Neural progenitor cell (in vitro differentiated cells): ENCODE measurements at regions not wholly inside any gene's neighbourhood (a gene's known extent, or its start where the extent isn't known, plus 50 kb on each side); places are given as distances from the start of the nearest gene placed in this dataset.

Experiments
- EZH2 ChIP-seq: fragments of 200-600 bp; sonication (generic); IDR thresholded peaks from 2 replicates; pipeline ENCODE4 v1.6.1; 2017; ENCODE audit warnings: antibody characterized with exemption, mild to moderate bottlenecking, moderate library complexity
- TF ChIP-seq, protein P1 (sequence below): fragments of 200-600 bp; sonication (generic); IDR thresholded peaks from 2 replicates; pipeline ENCODE4 v1.5.1; 2017; ENCODE audit warnings: antibody characterized with exemption, mild to moderate bottlenecking

DNA sequence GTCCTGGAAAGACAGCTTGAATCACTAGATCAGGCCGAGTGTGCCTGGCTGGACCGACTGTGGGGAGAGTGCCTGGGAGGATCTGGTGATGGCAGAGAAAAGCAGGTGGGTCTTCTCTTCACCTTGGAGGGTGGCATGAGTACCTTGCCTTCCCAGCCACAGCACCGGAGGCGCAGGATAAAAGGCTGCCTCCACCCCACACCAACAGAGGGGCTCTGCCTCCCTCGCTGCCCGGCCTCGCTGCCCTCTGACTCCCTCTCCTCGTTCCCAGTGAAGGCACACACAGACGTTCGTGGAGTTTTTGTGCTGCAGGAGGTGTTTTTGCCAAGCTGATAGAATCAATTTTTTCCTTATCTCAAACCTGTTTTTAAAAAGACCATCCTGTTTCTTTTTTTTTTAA, 71.4 kb upstream of the HAAO start:
- TF ChIP-seq, protein P1, sequence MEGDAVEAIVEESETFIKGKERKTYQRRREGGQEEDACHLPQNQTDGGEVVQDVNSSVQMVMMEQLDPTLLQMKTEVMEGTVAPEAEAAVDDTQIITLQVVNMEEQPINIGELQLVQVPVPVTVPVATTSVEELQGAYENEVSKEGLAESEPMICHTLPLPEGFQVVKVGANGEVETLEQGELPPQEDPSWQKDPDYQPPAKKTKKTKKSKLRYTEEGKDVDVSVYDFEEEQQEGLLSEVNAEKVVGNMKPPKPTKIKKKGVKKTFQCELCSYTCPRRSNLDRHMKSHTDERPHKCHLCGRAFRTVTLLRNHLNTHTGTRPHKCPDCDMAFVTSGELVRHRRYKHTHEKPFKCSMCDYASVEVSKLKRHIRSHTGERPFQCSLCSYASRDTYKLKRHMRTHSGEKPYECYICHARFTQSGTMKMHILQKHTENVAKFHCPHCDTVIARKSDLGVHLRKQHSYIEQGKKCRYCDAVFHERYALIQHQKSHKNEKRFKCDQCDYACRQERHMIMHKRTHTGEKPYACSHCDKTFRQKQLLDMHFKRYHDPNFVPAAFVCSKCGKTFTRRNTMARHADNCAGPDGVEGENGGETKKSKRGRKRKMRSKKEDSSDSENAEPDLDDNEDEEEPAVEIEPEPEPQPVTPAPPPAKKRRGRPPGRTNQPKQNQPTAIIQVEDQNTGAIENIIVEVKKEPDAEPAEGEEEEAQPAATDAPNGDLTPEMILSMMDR = no peak
- no peak for TF ChIP-seq EZH2
